LHCN-M2 (cell line): ENCODE measurements at regions not wholly inside any gene's neighbourhood (a gene's known extent, or its start where the extent isn't known, plus 50 kb on each side); places are given as distances from the start of the nearest gene placed in this dataset.

Experiments
- DNase-seq: peaks from one replicate; pipeline ENCODE4 v3.0.0-alpha.2; 2012; ENCODE audit warnings: low read depth

GRCh38 chr12:18969512-18969911 is 160.0 kb upstream of the PLEKHA5 start:
- DNase-seq: no peak

- no peak for DNase-seq
These were observed 158.9 kb upstream of the PLEKHA5 start for GRCh38 chr12:18970603-18971002.

- DNase-seq: no peak
These were observed 157.6 kb upstream of the PLEKHA5 start for GRCh38 chr12:18971932-18972331.

GRCh38 chr12:18975933-18976332 is 153.6 kb upstream of the PLEKHA5 start:
- DNase-seq: no peak

- no peak for DNase-seq
These were observed 150.0 kb upstream of the PLEKHA5 start for GRCh38 chr12:18979401-18980126.

GRCh38 chr12:18981732-18982131 is 147.8 kb upstream of the PLEKHA5 start:
- DNase-seq: no peak

GRCh38 chr12:18982226-18982949 is 147.1 kb upstream of the PLEKHA5 start:
- DNase-seq: no peak

GRCh38 chr12:18983854-18984253 is 145.7 kb upstream of the PLEKHA5 start:
- DNase-seq: no peak

- DNase-seq: no peak
These were observed 138.7 kb upstream of the PLEKHA5 start for GRCh38 chr12:18990856-18991255.

- peak; percentile 19 for DNase-seq
These were observed 137.2 kb upstream of the PLEKHA5 start for GRCh38 chr12:18992336-18992735.

- DNase-seq: peak; percentile 78
These were observed 130.9 kb upstream of the PLEKHA5 start for GRCh38 chr12:18998343-18999261.

- DNase-seq: no peak
These were observed 128.7 kb upstream of the PLEKHA5 start for GRCh38 chr12:19000836-19001235.

GRCh38 chr12:19002216-19002615 is 127.3 kb upstream of the PLEKHA5 start:
- DNase-seq: peak; percentile 19

GRCh38 chr12:19003141-19003540 is 126.4 kb upstream of the PLEKHA5 start:
- no peak for DNase-seq

- no peak for DNase-seq
These were observed 125.4 kb upstream of the PLEKHA5 start for GRCh38 chr12:19003987-19004619.

- DNase-seq: no peak
These were observed 124.2 kb upstream of the PLEKHA5 start for GRCh38 chr12:19005257-19005801.

GRCh38 chr12:19006626-19007137 is 122.9 kb upstream of the PLEKHA5 start:
- DNase-seq: no peak

GRCh38 chr12:19008102-19008501 is 121.4 kb upstream of the PLEKHA5 start:
- no peak for DNase-seq

GRCh38 chr12:19010087-19010486 is 119.4 kb upstream of the PLEKHA5 start:
- DNase-seq: no peak

- DNase-seq: no peak
These were observed 118.8 kb upstream of the PLEKHA5 start for GRCh38 chr12:19010726-19011125.

GRCh38 chr12:19012965-19013364 is 116.6 kb upstream of the PLEKHA5 start:
- DNase-seq: no peak
